Astrocyte of the spinal cord (primary cell): ENCODE measurements at regions not wholly inside any gene's neighbourhood (a gene's known extent, or its start where the extent isn't known, plus 50 kb on each side); places are given as distances from the start of the nearest gene placed in this dataset.

ENCODE experiments used
- DNase-seq: peaks from one replicate; pipeline ENCODE4 v3.0.0; 2011; ENCODE audit warnings: low read depth, low spot score
- H3K4me3 ChIP-seq: 2 replicates; pipeline ENCODE4 v1.5.1; 2011; ENCODE audit warnings: low read depth, mild to moderate bottlenecking, low read length, moderate library complexity
- CTCF ChIP-seq: IDR thresholded peaks from 2 replicates; pipeline ENCODE4 v1.5.1; 2012; ENCODE audit warnings: low read depth, mild to moderate bottlenecking, low read length, inconsistent platforms
- in situ Hi-C: cut with HindIII; loops from 2 replicates; pipeline ENCODE4 v1.10.0; 2017; ENCODE audit warnings: low sequenced_read_pairs

DNA sequence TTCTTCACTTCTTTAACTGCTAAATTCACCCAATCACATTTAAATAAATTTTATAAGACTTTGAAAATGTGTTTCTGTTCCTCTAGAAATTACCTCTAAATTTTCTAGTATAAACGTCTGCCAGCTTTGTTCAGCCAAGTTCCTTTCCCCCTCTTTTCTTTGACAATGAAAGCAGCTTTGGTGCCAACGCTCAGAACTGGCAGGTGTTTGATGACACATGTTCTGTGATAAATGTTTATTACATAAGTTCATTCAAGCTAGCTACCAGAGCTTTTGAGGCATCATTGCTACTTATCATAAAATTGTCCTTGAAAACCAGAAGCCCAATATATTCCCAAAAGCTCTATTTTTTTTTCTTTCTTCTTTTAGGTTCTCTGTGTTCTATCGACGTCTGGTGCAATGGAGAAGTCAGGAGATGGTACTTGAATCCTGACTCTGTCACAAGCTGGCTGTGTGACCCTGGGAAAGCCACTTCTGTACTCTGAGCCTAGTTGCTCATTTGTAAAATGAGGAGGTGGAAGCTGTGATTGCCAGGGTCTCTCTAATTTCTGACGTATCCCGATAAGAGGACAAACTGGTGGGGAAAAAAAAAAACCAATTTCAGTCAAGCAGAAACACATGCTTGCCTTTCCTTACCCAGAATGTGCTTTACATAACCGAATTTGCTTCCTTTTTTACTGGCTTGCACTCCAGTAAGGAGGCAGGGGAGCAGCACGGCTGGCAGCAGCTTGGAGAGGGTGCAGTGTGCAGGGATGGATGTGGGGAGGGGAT, 187.1 kb upstream of the LPP start:
- in situ Hi-C loops = no loop called here
- no peak overlapping the region for H3K4me3 ChIP-seq
- no peak for TF ChIP-seq CTCF
- DNase-seq = no peak

DNA sequence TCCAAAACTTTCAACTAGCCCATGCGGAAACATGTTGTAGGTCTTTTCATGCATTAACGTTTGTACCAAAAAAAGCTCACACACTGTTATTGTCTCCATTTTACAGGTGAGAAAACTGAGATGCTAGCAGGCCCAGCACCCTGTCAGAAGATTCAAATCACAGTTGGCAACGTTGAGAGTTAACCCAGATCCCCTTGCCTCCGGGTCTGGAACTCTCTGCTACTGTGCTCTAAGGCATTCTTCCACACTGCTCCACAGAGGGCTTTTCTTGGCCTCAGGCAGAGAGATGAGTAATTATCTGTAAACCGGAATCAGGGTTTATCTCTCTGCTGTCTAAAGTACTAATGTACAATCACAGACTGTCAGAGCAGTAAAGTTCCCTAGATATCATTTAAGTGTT, 186.0 kb upstream of the LPP start:
- no peak overlapping the region for H3K4me3 ChIP-seq
- in situ Hi-C loops = no loop called here
- no peak for TF ChIP-seq CTCF
- DNase-seq = no peak

DNA sequence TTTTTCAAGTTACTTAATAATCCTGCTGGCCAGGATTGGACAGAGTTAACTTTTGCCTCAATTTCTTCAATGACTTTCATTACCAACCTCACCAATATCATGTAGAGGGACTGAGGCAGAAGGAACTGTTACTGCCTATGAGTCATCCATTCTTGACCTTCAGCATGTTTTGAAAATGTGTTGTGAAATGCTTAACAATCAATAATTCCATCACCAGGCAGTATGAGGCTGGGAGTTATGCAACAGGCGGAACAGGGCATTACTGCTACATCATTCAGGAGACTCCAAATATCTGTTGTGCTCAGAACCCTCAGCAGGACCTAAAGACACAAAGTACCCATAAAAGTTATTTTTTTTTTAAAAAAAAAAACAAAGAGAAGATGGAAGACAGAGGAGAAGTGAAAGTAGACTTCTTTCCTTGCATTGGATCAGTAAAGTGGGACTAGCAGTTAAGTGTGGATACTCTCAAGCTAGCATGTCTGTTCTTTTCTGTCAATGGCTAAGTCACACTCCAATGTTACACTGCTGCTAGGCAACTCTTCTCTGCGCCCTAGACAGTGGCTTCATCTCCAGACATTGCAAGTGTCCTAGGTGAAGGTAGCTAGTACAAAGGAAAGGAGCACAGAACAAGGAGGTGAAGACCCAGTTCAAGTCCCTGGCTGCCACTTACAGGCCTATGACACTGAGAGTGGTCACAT, 184.9 kb upstream of the LPP start:
- no peak overlapping the region for H3K4me3 ChIP-seq
- in situ Hi-C loops = no loop called here
- peak; percentile 56 for DNase-seq
- no peak for TF ChIP-seq CTCF

- H3K4me3 ChIP-seq = no peak overlapping the region
- in situ Hi-C loops = no loop called here
- no peak for TF ChIP-seq CTCF
- no peak for DNase-seq
Measured at GRCh38 chr3:187969581-187969950, 184.4 kb upstream of the LPP start.

DNA sequence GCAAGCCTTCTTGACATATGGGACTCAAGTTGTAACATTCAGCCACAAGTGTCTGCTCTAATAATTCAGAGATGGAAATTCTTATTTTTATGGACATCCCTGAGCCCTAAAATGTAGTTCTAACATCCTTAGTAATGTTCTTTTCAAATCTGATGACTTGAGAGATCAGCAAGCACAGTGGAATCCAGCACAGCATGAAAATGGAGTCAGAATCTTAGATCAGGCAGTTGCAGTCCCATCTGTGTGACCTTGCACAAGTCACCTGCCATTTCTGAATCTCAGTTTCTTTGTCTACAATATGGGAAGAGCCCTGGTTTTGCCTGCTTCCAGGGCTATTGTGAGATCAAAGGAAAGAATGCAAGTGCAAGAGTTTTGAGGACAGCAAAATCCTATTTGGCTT, 183.9 kb upstream of the LPP start:
- DNase-seq = no peak
- no peak for TF ChIP-seq CTCF
- H3K4me3 ChIP-seq = no peak overlapping the region
- in situ Hi-C loops = no loop called here

- DNase-seq = no peak
Measured at GRCh38 chr3:187971629-187972028, 182.3 kb upstream of the LPP start.

More at GRCh38 chr3:187971629-187972028, 182.3 kb upstream of the LPP start:
- TF ChIP-seq CTCF = no peak
- in situ Hi-C loops = no loop called here
- H3K4me3 ChIP-seq = no peak overlapping the region
